ENCODE measurements at regions not wholly inside any gene's neighbourhood (a gene's known extent, or its start where the extent isn't known, plus 50 kb on each side); places are given as distances from the start of the nearest gene placed in this dataset.
"Not testable (repeated sequence)": the region's sequence is repeated elsewhere in the genome, so short reads cannot be mapped to it uniquely, and the experiment has no call there.

GRCh38 chr15:81716468-81716867, 329.4 kb downstream of the MEX3B start:
- not testable (repeated sequence) for ATAC-seq

GRCh38 chr15:81710328-81710727, 335.5 kb downstream of the MEX3B start:
- no peak for DNase-seq (ENCODE audit: missing footprints)
- no peak for ATAC-seq

More at GRCh38 chr15:81716468-81716867, 329.4 kb downstream of the MEX3B start:
- DNase-seq (ENCODE audit: missing footprints); intact Hi-C loops (cut with DNase I): not testable (repeated sequence)

GRCh38 chr15:81706816-81707346, 332.9 kb upstream of the TMC3 start:
- intact Hi-C loops (cut with DNase I), result not testable (repeated sequence)

More at GRCh38 chr15:81710328-81710727, 335.5 kb downstream of the MEX3B start:
- intact Hi-C loops (cut with DNase I), result no loop called here

GRCh38 chr15:81705727-81706126, 331.7 kb upstream of the TMC3 start:
- intact Hi-C loops (cut with DNase I); DNase-seq (ENCODE audit: missing footprints); ATAC-seq: not testable (repeated sequence)

More at GRCh38 chr15:81706816-81707346, 332.9 kb upstream of the TMC3 start:
- DNase-seq (ENCODE audit: missing footprints); ATAC-seq: not testable (repeated sequence)

- intact Hi-C loops (cut with DNase I), result no loop called here
- ATAC-seq, result no peak
- DNase-seq (ENCODE audit: missing footprints), result no peak
Measured at GRCh38 chr15:81686021-81686420, 312.0 kb upstream of the TMC3 start.

GRCh38 chr15:81685237-81685636, 311.2 kb upstream of the TMC3 start:
- intact Hi-C loops (cut with DNase I), result no loop called here
- DNase-seq (ENCODE audit: missing footprints) (no peak), ATAC-seq (no peak)

- DNase-seq (ENCODE audit: missing footprints) (no peak), ATAC-seq (no peak)
- intact Hi-C loops (cut with DNase I), result no loop called here
Measured at GRCh38 chr15:81680829-81681228, 306.8 kb upstream of the TMC3 start.

GRCh38 chr15:81666839-81667238, 292.8 kb upstream of the TMC3 start:
- DNase-seq (ENCODE audit: missing footprints) (no peak), ATAC-seq (no peak)
- intact Hi-C loops (cut with DNase I), result no loop called here

- no peak for DNase-seq (ENCODE audit: missing footprints)
- no peak for ATAC-seq
- intact Hi-C loops (cut with DNase I), result no loop called here
Measured at GRCh38 chr15:81660976-81661375, 287.0 kb upstream of the TMC3 start.

- no peak for ATAC-seq
- intact Hi-C loops (cut with DNase I), result no loop called here
- no peak for DNase-seq (ENCODE audit: missing footprints)
Measured at GRCh38 chr15:81653259-81653658, 279.2 kb upstream of the TMC3 start.

- ATAC-seq (no peak), DNase-seq (ENCODE audit: missing footprints) (no peak)
- intact Hi-C loops (cut with DNase I), result no loop called here
Measured at GRCh38 chr15:81645470-81645869, 271.5 kb upstream of the TMC3 start.

GRCh38 chr15:81643771-81644170, 269.8 kb upstream of the TMC3 start:
- ATAC-seq (no peak), DNase-seq (ENCODE audit: missing footprints) (no peak)
- intact Hi-C loops (cut with DNase I), result no loop called here

- ATAC-seq (no peak), DNase-seq (ENCODE audit: missing footprints) (no peak)
- intact Hi-C loops (cut with DNase I), result no loop called here
Measured at GRCh38 chr15:81642451-81642990, 268.5 kb upstream of the TMC3 start.

GRCh38 chr15:81636064-81636463, 262.1 kb upstream of the TMC3 start:
- ATAC-seq; DNase-seq (ENCODE audit: missing footprints); intact Hi-C loops (cut with DNase I): not testable (repeated sequence)

GRCh38 chr15:81633889-81634288, 259.9 kb upstream of the TMC3 start:
- intact Hi-C loops (cut with DNase I), result loop anchor here (2.0 kb wide), 1 partner anchor 21 kb away; no protein-coding TSS in a partner anchor
- no peak for ATAC-seq
- no peak for DNase-seq (ENCODE audit: missing footprints)

- intact Hi-C loops (cut with DNase I), result no loop called here
- DNase-seq (ENCODE audit: missing footprints) (no peak), ATAC-seq (no peak)
Measured at GRCh38 chr15:81625896-81626295, 251.9 kb upstream of the TMC3 start.

- intact Hi-C loops (cut with DNase I), result no loop called here
- DNase-seq (ENCODE audit: missing footprints) (no peak), ATAC-seq (no peak)
Measured at GRCh38 chr15:81619002-81619401, 245.0 kb upstream of the TMC3 start.

- intact Hi-C loops (cut with DNase I), result loop anchor here (2.0 kb wide), 1 partner anchor 22 kb away; no protein-coding TSS in a partner anchor
- no peak for DNase-seq (ENCODE audit: missing footprints)
- no peak for ATAC-seq
Measured at GRCh38 chr15:81612631-81613030, 238.6 kb upstream of the TMC3 start.

GRCh38 chr15:81611679-81612078, 237.7 kb upstream of the TMC3 start:
- DNase-seq (ENCODE audit: missing footprints) (no peak), ATAC-seq (no peak)
- intact Hi-C loops (cut with DNase I), result loop anchor here (2.0 kb wide), 1 partner anchor 23 kb away; no protein-coding TSS in a partner anchor

GRCh38 chr15:81608309-81608829, 234.4 kb upstream of the TMC3 start:
- ATAC-seq (no peak), DNase-seq (ENCODE audit: missing footprints) (no peak)
- intact Hi-C loops (cut with DNase I), result no loop called here

All from Right ventricle myocardium inferior (tissue), 1 donor.